ENCODE measurements at regions not wholly inside any gene's neighbourhood (a gene's known extent, or its start where the extent isn't known, plus 50 kb on each side); places are given as distances from the start of the nearest gene placed in this dataset.

DNA sequence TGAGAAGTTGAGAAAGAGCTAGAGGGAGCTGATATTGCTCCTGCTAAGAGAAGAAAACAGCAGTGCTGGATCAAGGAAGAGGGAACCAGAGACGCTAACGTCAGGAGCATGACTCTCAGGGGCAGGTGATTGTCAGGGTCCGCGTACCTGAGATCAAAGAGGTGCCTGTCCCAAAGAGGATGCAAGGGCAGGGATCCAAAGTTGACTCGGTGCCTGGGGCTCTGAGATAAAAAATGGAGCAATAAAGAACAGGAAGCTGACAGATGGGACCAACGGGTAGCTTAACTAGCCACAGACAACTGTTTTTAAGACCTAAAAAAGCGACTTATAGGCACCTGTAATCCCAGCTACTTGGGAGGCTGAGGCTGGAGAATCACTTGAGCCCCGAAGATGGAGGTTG is 517.8 kb downstream of the IRX1 start:
- Histone ChIP-seq H2AFZ (ENCODE audit: insufficient read depth, low read depth, low read length, poor library complexity, severe bottlenecking) (no peak overlapping the region), H3K36me3 (replicated peaks in 1 of 2; ENCODE audit: control extremely low read depth in 1 of 2, control insufficient read depth in 1 of 2, extremely low read depth in 1 of 2, insufficient read depth in 2 of 2, low read length in 1 of 2) (no peaks in the 10 kb centered on the region), H3K9me3 (ENCODE audit: control extremely low read depth in 1 of 3, control insufficient read depth in 2 of 3, insufficient read depth in 1 of 3, low read length in 2 of 3) (no peaks in the 10 kb centered on the region), H3K4me1 (ENCODE audit: control insufficient read depth in 2 of 2, insufficient read depth in 2 of 2, low read length in 2 of 2) (no peaks in the 10 kb centered on the region), H3K27me3 (replicated peaks in 1 of 4; ENCODE audit: control extremely low read depth in 1 of 4, control insufficient read depth in 3 of 4, insufficient read depth in 4 of 4, low read length in 3 of 4) (no peaks in the 10 kb centered on the region), H3K4me2 (replicated peaks; ENCODE audit: low read depth, low read length, poor library complexity, severe bottlenecking) (no peak overlapping the region), H3K79me2 (ENCODE audit: control insufficient read depth, insufficient read depth, low read length) (no peaks in the 10 kb centered on the region), H3K9ac (ENCODE audit: low read length) (no peak overlapping the region), H3K4me3 (ENCODE audit: control extremely low read depth in 1 of 5, extremely low read depth in 1 of 5, insufficient read depth in 1 of 5, low read depth in 2 of 5, low read length in 4 of 5) (no peak overlapping the region), H4K20me1 (ENCODE audit: control insufficient read depth, insufficient read depth, low read length, poor library complexity, severe bottlenecking) (no peaks in the 10 kb centered on the region), H3K27ac (ENCODE audit: low read length in 2 of 2) (no peak overlapping the region)
- WGBS (ENCODE audit: insufficient coverage): 61% methylated on average over 8 of the region's 8 CpGs
- TF ChIP-seq EZH2 (IDR thresholded peaks at IDR 0.05; ENCODE audit: borderline replicate concordance, insufficient read depth, low read depth, low read length, poor library complexity, severe bottlenecking) (no peak), CTCF (IDR thresholded peaks at IDR 0.05) (no peak)
- no peak for DNase-seq
- Mint-ChIP-seq H3K27me3 (no peaks in the 10 kb centered on the region), H3K4me1 (no peaks in the 10 kb centered on the region), H3K9me3 (ENCODE audit: insufficient read depth) (no peaks in the 10 kb centered on the region), H3K27ac (no peak overlapping the region), H3K4me3 (no peak overlapping the region)
- CTCF ChIA-PET: no interaction called here
- intact Hi-C loops (cut with micrococcal nuclease): no loop called here
- POLR2A ChIA-PET: no interaction called here
- no peak for ATAC-seq (ENCODE audit: low read depth)

- no peak overlapping the region for H3K4me2 ChIP-seq (replicated peaks; ENCODE audit: low read depth, low read length, poor library complexity, severe bottlenecking)
- CTCF ChIA-PET: no interaction called here
Observed at GRCh38 chr5:4113905-4114304, 518.3 kb downstream of the IRX1 start.

More at GRCh38 chr5:4113905-4114304, 518.3 kb downstream of the IRX1 start:
- no peaks in the 10 kb centered on the region for H3K9me3 Mint-ChIP-seq (ENCODE audit: insufficient read depth)
- H3K4me3 Mint-ChIP-seq: no peak overlapping the region
- H3K4me1 Mint-ChIP-seq: no peaks in the 10 kb centered on the region
- DNase-seq (no peak), ATAC-seq (ENCODE audit: low read depth) (no peak)
- 97% methylated on average over 3 of the region's 9 CpGs for WGBS (ENCODE audit: insufficient coverage)
- TF ChIP-seq CTCF (IDR thresholded peaks at IDR 0.05): no peak
- no peak for TF ChIP-seq EZH2 (IDR thresholded peaks at IDR 0.05; ENCODE audit: borderline replicate concordance, insufficient read depth, low read depth, low read length, poor library complexity, severe bottlenecking)
- Histone ChIP-seq H3K9me3 (ENCODE audit: control extremely low read depth in 1 of 3, control insufficient read depth in 2 of 3, insufficient read depth in 1 of 3, low read length in 2 of 3) (no peaks in the 10 kb centered on the region), H2AFZ (ENCODE audit: insufficient read depth, low read depth, low read length, poor library complexity, severe bottlenecking) (no peak overlapping the region), H3K4me1 (ENCODE audit: control insufficient read depth in 2 of 2, insufficient read depth in 2 of 2, low read length in 2 of 2) (no peaks in the 10 kb centered on the region), H3K27ac (ENCODE audit: low read length in 2 of 2) (no peak overlapping the region), H4K20me1 (ENCODE audit: control insufficient read depth, insufficient read depth, low read length, poor library complexity, severe bottlenecking) (no peaks in the 10 kb centered on the region), H3K36me3 (replicated peaks in 1 of 2; ENCODE audit: control extremely low read depth in 1 of 2, control insufficient read depth in 1 of 2, extremely low read depth in 1 of 2, insufficient read depth in 2 of 2, low read length in 1 of 2) (no peaks in the 10 kb centered on the region), H3K9ac (ENCODE audit: low read length) (no peak overlapping the region), H3K27me3 (replicated peaks in 1 of 4; ENCODE audit: control extremely low read depth in 1 of 4, control insufficient read depth in 3 of 4, insufficient read depth in 4 of 4, low read length in 3 of 4) (no peaks in the 10 kb centered on the region), H3K79me2 (ENCODE audit: control insufficient read depth, insufficient read depth, low read length) (no peaks in the 10 kb centered on the region), H3K4me3 (ENCODE audit: control extremely low read depth in 1 of 5, extremely low read depth in 1 of 5, insufficient read depth in 1 of 5, low read depth in 2 of 5, low read length in 4 of 5) (no peak overlapping the region)
- no peaks in the 10 kb centered on the region for H3K27me3 Mint-ChIP-seq
- no peak overlapping the region for H3K27ac Mint-ChIP-seq
- intact Hi-C loops (cut with micrococcal nuclease): no loop called here
- POLR2A ChIA-PET: no interaction called here
